ENCODE measurements at regions not wholly inside any gene's neighbourhood (a gene's known extent, or its start where the extent isn't known, plus 50 kb on each side); places are given as distances from the start of the nearest gene placed in this dataset.
"Not testable (repeated sequence)": the region's sequence is repeated elsewhere in the genome, so short reads cannot be mapped to it uniquely, and the experiment has no call there.

GRCh38 chr22:38375784-38376183 lies 58.6 kb upstream of the CSNK1E start:
- not testable (repeated sequence) for H3K4me3 Mint-ChIP-seq; H3K27me3 Mint-ChIP-seq (ENCODE audit: low read depth); DNase-seq (ENCODE audit: low spot score in 2 of 2, unreplicated experiment in 2 of 2); H3K27ac Mint-ChIP-seq; H3K4me1 Mint-ChIP-seq
- Mint-ChIP-seq H3K9me3 (peaks cover 16% of the 10 kb centered on the region), H3K36me3 (peaks cover 54% of the 10 kb centered on the region)

- peaks cover 16% of the 10 kb centered on the region for H3K9me3 Mint-ChIP-seq
- not testable (repeated sequence) for H3K27me3 Mint-ChIP-seq (ENCODE audit: low read depth); H3K27ac Mint-ChIP-seq; DNase-seq (ENCODE audit: low spot score in 2 of 2, unreplicated experiment in 2 of 2); H3K4me3 Mint-ChIP-seq; H3K4me1 Mint-ChIP-seq
- peaks cover 54% of the 10 kb centered on the region for H3K36me3 Mint-ChIP-seq
Measured at GRCh38 chr22:38375005-38375404, 57.8 kb upstream of the CSNK1E start.

GRCh38 chr22:38374433-38374831 lies 57.2 kb upstream of the CSNK1E start:
- H3K27ac Mint-ChIP-seq; H3K4me3 Mint-ChIP-seq; H3K4me1 Mint-ChIP-seq; H3K27me3 Mint-ChIP-seq (ENCODE audit: low read depth); DNase-seq (ENCODE audit: low spot score in 2 of 2, unreplicated experiment in 2 of 2): not testable (repeated sequence)
- H3K36me3 Mint-ChIP-seq = peaks cover 51% of the 10 kb centered on the region
- H3K9me3 Mint-ChIP-seq = peaks cover 16% of the 10 kb centered on the region

- H3K9me3 Mint-ChIP-seq = peaks cover 16% of the 10 kb centered on the region
- not testable (repeated sequence) for H3K4me1 Mint-ChIP-seq; H3K27me3 Mint-ChIP-seq (ENCODE audit: low read depth); H3K27ac Mint-ChIP-seq; DNase-seq (ENCODE audit: low spot score in 2 of 2, unreplicated experiment in 2 of 2); H3K4me3 Mint-ChIP-seq
- peaks cover 51% of the 10 kb centered on the region for H3K36me3 Mint-ChIP-seq
Measured at GRCh38 chr22:38373783-38374432, 56.7 kb upstream of the CSNK1E start.

- H3K36me3 Mint-ChIP-seq = peaks cover 44% of the 10 kb centered on the region
- H3K27me3 Mint-ChIP-seq (ENCODE audit: low read depth); H3K27ac Mint-ChIP-seq; H3K4me1 Mint-ChIP-seq; H3K4me3 Mint-ChIP-seq; DNase-seq (ENCODE audit: low spot score in 2 of 2, unreplicated experiment in 2 of 2): not testable (repeated sequence)
- peaks cover 16% of the 10 kb centered on the region for H3K9me3 Mint-ChIP-seq
Measured at GRCh38 chr22:38372665-38373064, 55.4 kb upstream of the CSNK1E start.

- H3K4me1 Mint-ChIP-seq; H3K27me3 Mint-ChIP-seq (ENCODE audit: low read depth); H3K4me3 Mint-ChIP-seq; DNase-seq (ENCODE audit: low spot score in 2 of 2, unreplicated experiment in 2 of 2); H3K27ac Mint-ChIP-seq: not testable (repeated sequence)
- Mint-ChIP-seq H3K9me3 (peaks cover 16% of the 10 kb centered on the region), H3K36me3 (peaks cover 43% of the 10 kb centered on the region)
Measured at GRCh38 chr22:38370490-38370889, 53.3 kb upstream of the CSNK1E start.

GRCh38 chr22:38369132-38369531 lies 51.9 kb upstream of the CSNK1E start:
- not testable (repeated sequence) for H3K4me3 Mint-ChIP-seq; H3K27me3 Mint-ChIP-seq (ENCODE audit: low read depth); H3K4me1 Mint-ChIP-seq; H3K27ac Mint-ChIP-seq; DNase-seq (ENCODE audit: low spot score in 2 of 2, unreplicated experiment in 2 of 2)
- peaks cover 44% of the 10 kb centered on the region for H3K36me3 Mint-ChIP-seq
- H3K9me3 Mint-ChIP-seq = peaks cover 19% of the 10 kb centered on the region

Data from mesothelial cell of epicardium (in vitro differentiated cells).